Osteocyte (in vitro differentiated cells): ENCODE measurements at regions not wholly inside any gene's neighbourhood (a gene's known extent, or its start where the extent isn't known, plus 50 kb on each side); places are given as distances from the start of the nearest gene placed in this dataset.

Experiments
- DNase-seq: peaks from one replicate; pipeline ENCODE4 v3.0.0; 2021; ENCODE audit warnings: mixed read lengths; ENCODE audit not compliant: unreplicated experiment; ENCODE audit errors: extremely low spot score
- H3K27ac Mint-ChIP-seq: one replicate; pipeline ENCODE4 v1.8.0; 2021; ENCODE audit warnings: mild to moderate bottlenecking, mixed read lengths; ENCODE audit not compliant: unreplicated experiment
- H3K27me3 Mint-ChIP-seq: one replicate; pipeline ENCODE4 v1.8.0; 2021; ENCODE audit warnings: mixed read lengths; ENCODE audit not compliant: unreplicated experiment
- H3K36me3 Mint-ChIP-seq: one replicate; pipeline ENCODE4 v1.8.0; 2021; ENCODE audit warnings: mixed read lengths; ENCODE audit not compliant: unreplicated experiment
- H3K4me1 Mint-ChIP-seq: one replicate; pipeline ENCODE4 v1.8.0; 2021; ENCODE audit warnings: mixed read lengths; ENCODE audit not compliant: unreplicated experiment
- H3K4me3 Mint-ChIP-seq: one replicate; pipeline ENCODE4 v1.8.0; 2021; ENCODE audit warnings: mild to moderate bottlenecking, moderate library complexity, mixed read lengths; ENCODE audit not compliant: unreplicated experiment
- H3K9me3 Mint-ChIP-seq: one replicate; pipeline ENCODE4 v1.8.0; 2021; ENCODE audit warnings: mixed read lengths; ENCODE audit not compliant: unreplicated experiment
- CTCF ChIP-seq: fragments of 200-600 bp; sonication (generic); IDR thresholded peaks from 2 replicates; pipeline ENCODE4 v1.5.0; 2021; ENCODE audit warnings: antibody characterized with exemption, mild to moderate bottlenecking, moderate library complexity

DNA sequence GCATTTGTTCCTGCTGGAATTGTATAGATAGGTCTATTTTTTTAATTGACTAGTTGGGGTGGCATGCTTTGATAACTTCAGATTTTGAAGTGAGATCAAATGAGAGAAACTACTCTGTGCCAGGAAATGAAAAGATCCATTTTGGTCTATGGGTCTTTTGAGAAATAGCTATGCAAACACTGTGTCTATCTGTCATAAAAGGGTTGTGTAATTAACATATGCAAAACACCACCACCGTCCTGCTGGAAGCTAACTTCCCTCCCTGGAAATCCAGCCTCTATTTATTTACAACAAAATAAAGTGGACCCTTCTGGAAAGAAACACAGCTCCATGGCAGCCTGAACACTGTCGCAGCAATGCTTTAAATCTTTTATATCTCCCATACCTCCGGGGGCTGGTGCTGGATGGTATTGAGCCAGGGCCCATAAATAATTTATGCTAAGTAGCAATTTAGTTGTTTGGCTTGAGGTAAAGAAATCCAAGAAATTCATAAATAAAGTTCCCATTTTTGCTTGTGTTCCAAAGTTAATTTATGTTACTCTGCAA, 244.2 kb upstream of the POU3F2 start:
- Mint-ChIP-seq H3K4me3 (no peak overlapping the region), H3K36me3 (no peaks in the 10 kb centered on the region), H3K4me1 (no peaks in the 10 kb centered on the region), H3K9me3 (no peaks in the 10 kb centered on the region), H3K27ac (no peak overlapping the region), H3K27me3 (peaks cover 3% of the 10 kb centered on the region)
- no peak for TF ChIP-seq CTCF
- DNase-seq = no peak

DNA sequence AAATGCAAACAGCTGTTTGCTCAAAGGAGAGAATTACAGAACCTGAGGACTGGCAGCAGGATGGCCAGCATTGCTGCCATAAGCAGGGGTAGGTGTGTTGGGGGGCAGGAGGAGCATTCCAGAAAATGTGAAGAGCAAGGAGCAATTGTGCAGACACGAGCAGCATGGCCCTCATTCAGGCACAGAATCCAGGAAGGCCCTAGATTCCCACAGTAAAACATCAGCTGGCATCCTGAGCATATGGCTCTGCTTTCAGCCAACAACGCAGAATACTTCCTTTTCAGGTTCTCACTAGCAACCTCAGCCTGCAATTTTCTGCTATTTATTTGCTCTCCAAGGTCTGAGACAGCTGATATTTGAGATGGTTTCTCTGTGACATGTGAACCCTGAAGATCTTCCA, 243.4 kb upstream of the POU3F2 start:
- no peak for DNase-seq
- TF ChIP-seq CTCF = no peak
- Mint-ChIP-seq H3K36me3 (no peaks in the 10 kb centered on the region), H3K4me3 (no peak overlapping the region), H3K9me3 (no peaks in the 10 kb centered on the region), H3K27me3 (peaks cover 3% of the 10 kb centered on the region), H3K4me1 (no peaks in the 10 kb centered on the region), H3K27ac (no peak overlapping the region)

DNA sequence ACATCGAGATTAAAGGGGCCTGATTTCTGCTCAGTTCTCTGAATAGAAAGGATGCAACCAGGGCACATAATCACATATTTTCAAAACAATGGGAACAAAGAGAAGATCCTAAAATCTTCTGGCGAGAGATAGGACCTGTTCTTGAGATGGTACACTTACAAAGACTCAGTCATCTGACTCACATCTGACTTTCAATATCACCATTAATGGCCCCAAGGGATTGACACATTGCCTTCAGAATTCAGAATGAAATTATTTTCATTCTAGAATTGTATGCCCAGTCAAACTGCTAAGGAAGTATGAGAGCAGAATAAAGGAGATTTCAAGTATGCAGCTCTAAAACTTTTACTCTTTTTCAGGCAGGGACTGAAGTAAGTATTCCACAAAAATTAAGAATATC, 240.7 kb upstream of the POU3F2 start:
- Mint-ChIP-seq H3K27me3 (no peaks in the 10 kb centered on the region), H3K4me3 (no peak overlapping the region), H3K4me1 (no peaks in the 10 kb centered on the region), H3K27ac (no peak overlapping the region), H3K36me3 (no peaks in the 10 kb centered on the region), H3K9me3 (no peaks in the 10 kb centered on the region)
- TF ChIP-seq CTCF = no peak
- no peak for DNase-seq

DNA sequence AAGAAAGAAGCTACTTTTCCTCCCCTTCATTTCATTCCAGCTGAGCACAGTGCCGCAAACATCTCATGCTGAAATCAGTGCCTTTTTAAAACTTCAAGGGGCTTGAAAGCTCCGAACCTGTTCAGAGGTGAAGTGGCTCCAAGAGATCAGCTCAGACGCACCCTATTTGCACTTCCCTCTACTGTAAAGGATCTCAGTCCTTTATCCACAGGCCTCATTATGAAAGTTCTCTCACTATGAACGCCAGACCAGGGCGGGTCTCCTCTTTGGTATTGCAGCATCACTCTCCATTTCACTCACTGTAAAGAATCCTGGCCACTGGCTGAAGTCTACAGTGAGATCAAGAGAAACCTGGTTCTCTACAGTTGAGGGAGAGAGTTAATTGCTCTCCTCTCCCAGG, 232.7 kb upstream of the POU3F2 start:
- Mint-ChIP-seq H3K36me3 (no peaks in the 10 kb centered on the region), H3K4me1 (no peaks in the 10 kb centered on the region), H3K27me3 (no peaks in the 10 kb centered on the region), H3K9me3 (no peaks in the 10 kb centered on the region), H3K27ac (no peak overlapping the region), H3K4me3 (no peak overlapping the region)
- no peak for DNase-seq
- TF ChIP-seq CTCF = no peak

GRCh38 chr6:98605705-98606104, 228.7 kb upstream of the POU3F2 start:
- H3K9me3 Mint-ChIP-seq = no peaks in the 10 kb centered on the region
- no peak for DNase-seq
- H3K27ac Mint-ChIP-seq = no peak overlapping the region
- no peaks in the 10 kb centered on the region for H3K36me3 Mint-ChIP-seq
- no peaks in the 10 kb centered on the region for H3K4me1 Mint-ChIP-seq
- TF ChIP-seq CTCF = no peak
- H3K27me3 Mint-ChIP-seq = no peaks in the 10 kb centered on the region
- no peak overlapping the region for H3K4me3 Mint-ChIP-seq
